ENCODE measurements at regions not wholly inside any gene's neighbourhood (a gene's known extent, or its start where the extent isn't known, plus 50 kb on each side); places are given as distances from the start of the nearest gene placed in this dataset.

DNA sequence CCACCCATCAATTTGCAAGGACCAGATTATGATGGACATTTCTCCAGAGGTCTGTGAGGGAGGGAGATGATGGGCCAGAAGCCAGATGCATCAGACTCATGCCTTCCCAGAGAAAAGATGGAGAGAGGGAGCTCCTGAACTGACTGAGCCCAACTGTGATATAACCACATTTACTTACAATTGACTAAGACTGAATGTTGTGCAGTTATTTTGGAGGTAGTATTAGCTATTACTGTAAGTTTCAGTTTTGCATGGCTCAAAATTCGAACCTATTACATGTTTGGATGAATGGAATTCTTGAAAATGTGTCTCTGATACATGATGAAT, 211.1 kb upstream of the SFSWAP start:
- Histone ChIP-seq H2AFZ (ENCODE audit: low read length) (no peak overlapping the region), H3K9me3 (ENCODE audit: low read depth, low read length) (no peaks in the 10 kb centered on the region), H3K79me2 (ENCODE audit: insufficient read depth, low read length) (no peaks in the 10 kb centered on the region), H3K27me3 (ENCODE audit: insufficient read depth, low read length) (no peaks in the 10 kb centered on the region), H3K4me2 (ENCODE audit: insufficient read depth, low read length) (no peak overlapping the region), H3K36me3 (ENCODE audit: insufficient read depth, low read length) (no peaks in the 10 kb centered on the region), H3K4me1 (ENCODE audit: insufficient read depth, low read length) (no peaks in the 10 kb centered on the region), H4K20me1 (ENCODE audit: insufficient read depth, low read length) (no peaks in the 10 kb centered on the region), H3K27ac (ENCODE audit: low read depth, low read length) (no peak overlapping the region), H3K4me3 (ENCODE audit: insufficient read depth, low read length) (no peak overlapping the region)
- no peak for DNase-seq (ENCODE audit: insufficient read length, low spot score, missing footprints)
- TF ChIP-seq CTCF (IDR thresholded peaks at IDR 0.05; ENCODE audit: extremely low read depth, low read depth, low read length): no peak

GRCh38 chr12:131500564-131500963, 210.3 kb upstream of the SFSWAP start:
- H3K79me2 ChIP-seq (ENCODE audit: insufficient read depth, low read length): no peaks in the 10 kb centered on the region
- H3K4me3 ChIP-seq (ENCODE audit: insufficient read depth, low read length): no peak overlapping the region
- no peaks in the 10 kb centered on the region for H3K27me3 ChIP-seq (ENCODE audit: insufficient read depth, low read length)
- no peaks in the 10 kb centered on the region for H3K36me3 ChIP-seq (ENCODE audit: insufficient read depth, low read length)
- H2AFZ ChIP-seq (ENCODE audit: low read length): no peak overlapping the region
- no peaks in the 10 kb centered on the region for H3K4me1 ChIP-seq (ENCODE audit: insufficient read depth, low read length)
- H3K27ac ChIP-seq (ENCODE audit: low read depth, low read length): no peak overlapping the region
- no peak overlapping the region for H3K4me2 ChIP-seq (ENCODE audit: insufficient read depth, low read length)
- no peak for TF ChIP-seq CTCF (IDR thresholded peaks at IDR 0.05; ENCODE audit: extremely low read depth, low read depth, low read length)
- H3K9me3 ChIP-seq (ENCODE audit: low read depth, low read length): no peaks in the 10 kb centered on the region
- no peak for DNase-seq (ENCODE audit: insufficient read length, low spot score, missing footprints)
- H4K20me1 ChIP-seq (ENCODE audit: insufficient read depth, low read length): no peaks in the 10 kb centered on the region

- no peak for TF ChIP-seq CTCF (IDR thresholded peaks at IDR 0.05; ENCODE audit: extremely low read depth, low read depth, low read length)
Observed at GRCh38 chr12:131505561-131505960, 205.3 kb upstream of the SFSWAP start.

GRCh38 chr12:131506426-131506825, 204.5 kb upstream of the SFSWAP start:
- H3K27ac ChIP-seq (ENCODE audit: low read depth, low read length): no peak overlapping the region
- no peaks in the 10 kb centered on the region for H3K27me3 ChIP-seq (ENCODE audit: insufficient read depth, low read length)
- H3K9me3 ChIP-seq (ENCODE audit: low read depth, low read length): no peaks in the 10 kb centered on the region
- TF ChIP-seq CTCF (IDR thresholded peaks at IDR 0.05; ENCODE audit: extremely low read depth, low read depth, low read length): no peak
- no peaks in the 10 kb centered on the region for H3K36me3 ChIP-seq (ENCODE audit: insufficient read depth, low read length)
- no peaks in the 10 kb centered on the region for H3K4me1 ChIP-seq (ENCODE audit: insufficient read depth, low read length)
- DNase-seq (ENCODE audit: insufficient read length, low spot score, missing footprints): no peak
- no peaks in the 10 kb centered on the region for H4K20me1 ChIP-seq (ENCODE audit: insufficient read depth, low read length)
- H3K4me2 ChIP-seq (ENCODE audit: insufficient read depth, low read length): no peak overlapping the region
- no peaks in the 10 kb centered on the region for H3K79me2 ChIP-seq (ENCODE audit: insufficient read depth, low read length)
- no peak overlapping the region for H2AFZ ChIP-seq (ENCODE audit: low read length)
- H3K4me3 ChIP-seq (ENCODE audit: insufficient read depth, low read length): no peak overlapping the region

More at GRCh38 chr12:131505561-131505960, 205.3 kb upstream of the SFSWAP start:
- H4K20me1 ChIP-seq (ENCODE audit: insufficient read depth, low read length): no peaks in the 10 kb centered on the region
- no peak for DNase-seq (ENCODE audit: insufficient read length, low spot score, missing footprints)
- H3K79me2 ChIP-seq (ENCODE audit: insufficient read depth, low read length): no peaks in the 10 kb centered on the region
- no peak overlapping the region for H3K4me3 ChIP-seq (ENCODE audit: insufficient read depth, low read length)
- no peaks in the 10 kb centered on the region for H3K9me3 ChIP-seq (ENCODE audit: low read depth, low read length)
- no peak overlapping the region for H3K4me2 ChIP-seq (ENCODE audit: insufficient read depth, low read length)
- no peak overlapping the region for H2AFZ ChIP-seq (ENCODE audit: low read length)
- H3K36me3 ChIP-seq (ENCODE audit: insufficient read depth, low read length): no peaks in the 10 kb centered on the region
- H3K4me1 ChIP-seq (ENCODE audit: insufficient read depth, low read length): no peaks in the 10 kb centered on the region
- no peak overlapping the region for H3K27ac ChIP-seq (ENCODE audit: low read depth, low read length)
- no peaks in the 10 kb centered on the region for H3K27me3 ChIP-seq (ENCODE audit: insufficient read depth, low read length)

Data from osteoblast (primary cell).